ENCODE measurements at regions not wholly inside any gene's neighbourhood (a gene's known extent, or its start where the extent isn't known, plus 50 kb on each side); places are given as distances from the start of the nearest gene placed in this dataset.

GRCh38 chr9:16266648-16267276, 603.7 kb downstream of the BNC2 start:
- ATAC-seq (ENCODE audit: low FRiP score) (no peak), DNase-seq (ENCODE audit: low spot score) (no peak)
- TF ChIP-seq, protein P1, sequence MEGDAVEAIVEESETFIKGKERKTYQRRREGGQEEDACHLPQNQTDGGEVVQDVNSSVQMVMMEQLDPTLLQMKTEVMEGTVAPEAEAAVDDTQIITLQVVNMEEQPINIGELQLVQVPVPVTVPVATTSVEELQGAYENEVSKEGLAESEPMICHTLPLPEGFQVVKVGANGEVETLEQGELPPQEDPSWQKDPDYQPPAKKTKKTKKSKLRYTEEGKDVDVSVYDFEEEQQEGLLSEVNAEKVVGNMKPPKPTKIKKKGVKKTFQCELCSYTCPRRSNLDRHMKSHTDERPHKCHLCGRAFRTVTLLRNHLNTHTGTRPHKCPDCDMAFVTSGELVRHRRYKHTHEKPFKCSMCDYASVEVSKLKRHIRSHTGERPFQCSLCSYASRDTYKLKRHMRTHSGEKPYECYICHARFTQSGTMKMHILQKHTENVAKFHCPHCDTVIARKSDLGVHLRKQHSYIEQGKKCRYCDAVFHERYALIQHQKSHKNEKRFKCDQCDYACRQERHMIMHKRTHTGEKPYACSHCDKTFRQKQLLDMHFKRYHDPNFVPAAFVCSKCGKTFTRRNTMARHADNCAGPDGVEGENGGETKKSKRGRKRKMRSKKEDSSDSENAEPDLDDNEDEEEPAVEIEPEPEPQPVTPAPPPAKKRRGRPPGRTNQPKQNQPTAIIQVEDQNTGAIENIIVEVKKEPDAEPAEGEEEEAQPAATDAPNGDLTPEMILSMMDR (IDR thresholded peaks at IDR 0.05) = no peak

GRCh38 chr9:16267281-16268066, 603.0 kb downstream of the BNC2 start:
- DNase-seq (ENCODE audit: low spot score) (no peak), ATAC-seq (ENCODE audit: low FRiP score) (peak; percentile 27)
- TF ChIP-seq, protein P1 (IDR thresholded peaks at IDR 0.05) = no peak

GRCh38 chr9:16268067-16268881, 602.2 kb downstream of the BNC2 start:
- DNase-seq (ENCODE audit: low spot score) (no peak), ATAC-seq (ENCODE audit: low FRiP score) (peak; percentile 62)
- TF ChIP-seq, protein P1 (IDR thresholded peaks at IDR 0.05) = no peak

- no peak for DNase-seq (ENCODE audit: low spot score)
- ATAC-seq (ENCODE audit: low FRiP score) = no peak
- TF ChIP-seq, protein P1 (IDR thresholded peaks at IDR 0.05) = no peak
Measured at GRCh38 chr9:16271967-16272366, 598.5 kb downstream of the BNC2 start.

GRCh38 chr9:16272776-16273175, 597.7 kb downstream of the BNC2 start:
- no peak for DNase-seq (ENCODE audit: low spot score)
- peak; percentile 50 for ATAC-seq (ENCODE audit: low FRiP score)
- TF ChIP-seq, protein P1 (IDR thresholded peaks at IDR 0.05) = no peak

DNA sequence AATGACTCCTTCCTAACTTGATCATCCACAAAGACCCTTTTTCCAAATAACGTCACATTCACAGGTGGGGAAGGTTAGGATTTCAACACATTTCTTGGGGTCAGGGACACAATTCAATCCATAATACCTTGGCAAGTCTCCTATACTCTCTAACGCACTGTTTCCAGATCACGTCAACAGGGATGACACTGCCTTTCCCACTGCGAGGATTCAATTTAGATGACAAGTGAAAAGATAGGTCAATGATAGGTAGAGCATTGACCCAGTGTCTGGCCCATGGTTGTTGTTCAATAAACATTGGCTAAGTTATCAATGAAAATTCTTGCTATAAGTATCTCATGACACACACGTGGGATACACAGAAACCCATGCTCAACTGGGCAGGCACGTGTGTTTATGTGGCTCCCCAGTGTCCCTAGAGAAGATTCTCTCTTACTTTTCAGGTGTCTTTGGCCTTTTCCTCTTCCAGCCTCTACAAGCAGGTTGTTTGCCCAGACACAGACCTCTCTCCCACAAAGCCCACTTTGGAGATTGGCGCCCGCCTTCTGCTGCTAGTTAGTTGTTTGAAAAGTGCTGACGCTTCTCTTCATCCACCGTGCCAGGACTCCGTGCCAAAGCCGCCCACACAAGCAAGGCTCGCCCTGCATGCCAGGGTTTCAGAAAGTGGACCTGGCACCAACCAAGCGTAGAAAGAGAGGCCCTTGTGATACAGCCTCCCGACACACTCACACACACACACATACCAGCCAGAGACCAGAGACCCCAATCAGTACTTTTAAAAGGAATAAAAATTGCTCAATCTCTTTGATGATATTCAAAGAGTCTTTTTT, 594.5 kb downstream of the BNC2 start:
- no peak for DNase-seq (ENCODE audit: low spot score)
- TF ChIP-seq, protein P1 (IDR thresholded peaks at IDR 0.05) = no peak
- ATAC-seq (ENCODE audit: low FRiP score) = peak; percentile 75
